ENCODE measurements at regions not wholly inside any gene's neighbourhood (a gene's known extent, or its start where the extent isn't known, plus 50 kb on each side); places are given as distances from the start of the nearest gene placed in this dataset.

DNA sequence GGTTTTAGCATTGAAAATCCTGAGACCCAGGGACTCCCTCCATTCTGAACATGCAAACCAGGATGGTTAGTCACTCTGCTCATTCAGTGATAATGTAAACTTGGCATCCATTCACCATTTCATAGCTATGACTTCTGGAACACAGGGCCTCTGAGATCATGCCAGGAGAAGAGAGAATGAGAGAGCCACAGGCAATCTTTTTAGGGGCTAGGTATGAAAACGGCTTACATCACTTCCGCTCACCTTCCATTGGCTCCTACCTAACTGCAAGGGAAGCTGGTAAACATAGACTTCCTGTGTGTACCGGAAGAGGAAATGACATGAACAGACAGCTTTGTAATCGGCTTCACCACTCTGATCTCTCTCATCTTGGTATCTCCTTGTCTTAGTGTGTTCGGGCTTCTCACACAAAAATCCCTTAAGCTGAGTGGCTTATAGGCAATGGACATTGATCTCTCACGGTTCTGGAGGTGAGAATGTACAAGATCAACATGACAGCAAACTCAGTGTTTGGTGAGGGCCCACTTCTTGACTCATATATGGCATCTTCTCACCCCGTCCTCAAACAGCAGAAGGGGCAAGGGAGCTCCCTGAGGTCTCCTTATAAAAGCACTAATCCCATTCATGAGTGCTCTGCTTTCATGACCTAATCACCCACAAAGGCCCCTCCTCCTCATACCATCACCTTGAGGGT is 465.9 kb upstream of the TBX3 start:
- H3K79me2 ChIP-seq (ENCODE audit: insufficient read depth), result no peaks in the 10 kb centered on the region
- H3K9me3 ChIP-seq, result no peaks in the 10 kb centered on the region
- H3K27ac ChIP-seq (ENCODE audit: low read depth in 2 of 2, low read length in 1 of 2), result peak overlapping the region in 1 of 2 experiments; percentile 61; a peak in 2 of 4 replicates
- ChIA-PET CTCF (no interaction called here), POLR2A (no interaction called here)
- H2AFZ ChIP-seq (ENCODE audit: low read depth), result peak overlapping the region; percentile 63; the same call in 1 of the 2 replicates
- DNase-seq, result no peak
- no peaks in the 10 kb centered on the region for H3K9me2 ChIP-seq
- H3K36me3 ChIP-seq (replicated peaks in 1 of 2; ENCODE audit: control insufficient read depth in 1 of 2, insufficient read depth in 2 of 2, low read length in 1 of 2), result no peaks in the 10 kb centered on the region
- H4K20me1 ChIP-seq (ENCODE audit: insufficient read depth), result no peaks in the 10 kb centered on the region
- 0 out of 2 replicates have a peak overlapping the region, but pooled peaks have one; percentile 6 for H3K4me2 ChIP-seq
- WGBS (ENCODE audit: low lambda C conversion rate), result 83% methylated on average over 7 of the region's 7 CpGs
- H3K4me3 ChIP-seq (ENCODE audit: low read depth in 2 of 2, low read length in 1 of 2), result no peak overlapping the region
- TF ChIP-seq TEAD4 (IDR thresholded peaks at IDR 0.05; ENCODE audit: borderline replicate concordance, insufficient read depth) (no peak), NRF1 (IDR thresholded peaks at IDR 0.05; ENCODE audit: low read depth, low read length) (no peak), EP300 (IDR thresholded peaks at IDR 0.05; ENCODE audit: borderline replicate concordance in 1 of 2, low read depth in 1 of 2, low read length in 1 of 2) (peak in 1 of 2 experiments; percentile 23; a peak in 1 of 4 replicates), GABPA (IDR thresholded peaks at IDR 0.05; ENCODE audit: low read depth) (peak; percentile 66), TCF12 (IDR thresholded peaks at IDR 0.05) (peak; percentile 35; the same call in 1 of the 2 replicates), FOSL2 (IDR thresholded peaks at IDR 0.05; ENCODE audit: borderline replicate concordance, low read depth) (peak; percentile 30; the same call in 1 of the 2 replicates), MXI1 (IDR thresholded peaks at IDR 0.05; ENCODE audit: low read depth, low read length) (no peak), NFIC (IDR thresholded peaks at IDR 0.05; ENCODE audit: borderline replicate concordance) (peak; percentile 73), JUND (IDR thresholded peaks at IDR 0.05) (no peak)
- TF ChIP-seq, protein P1, sequence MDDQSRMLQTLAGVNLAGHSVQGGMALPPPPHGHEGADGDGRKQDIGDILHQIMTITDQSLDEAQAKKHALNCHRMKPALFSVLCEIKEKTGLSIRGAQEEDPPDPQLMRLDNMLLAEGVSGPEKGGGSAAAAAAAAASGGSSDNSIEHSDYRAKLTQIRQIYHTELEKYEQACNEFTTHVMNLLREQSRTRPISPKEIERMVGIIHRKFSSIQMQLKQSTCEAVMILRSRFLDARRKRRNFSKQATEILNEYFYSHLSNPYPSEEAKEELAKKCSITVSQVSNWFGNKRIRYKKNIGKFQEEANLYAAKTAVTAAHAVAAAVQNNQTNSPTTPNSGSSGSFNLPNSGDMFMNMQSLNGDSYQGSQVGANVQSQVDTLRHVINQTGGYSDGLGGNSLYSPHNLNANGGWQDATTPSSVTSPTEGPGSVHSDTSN (IDR thresholded peaks at IDR 0.05), result 0 out of 2 replicates have a peak, but pooled peaks have one; percentile 9
- peaks cover 9% of the 10 kb centered on the region for H3F3A ChIP-seq (replicated peaks; ENCODE audit: insufficient read depth)
- no peak overlapping the region for H3K9ac ChIP-seq
- 0 out of 4 replicates have a peak, but pooled peaks cover 0 to 8% of the 10 kb centered on the region in 2 experiments for H3K4me1 ChIP-seq (ENCODE audit: control insufficient read depth in 1 of 2, insufficient read depth in 2 of 2, low read depth in 1 of 2, low read length in 1 of 2)
- no peaks in the 10 kb centered on the region for H3K27me3 ChIP-seq (ENCODE audit: insufficient read depth)

DNA sequence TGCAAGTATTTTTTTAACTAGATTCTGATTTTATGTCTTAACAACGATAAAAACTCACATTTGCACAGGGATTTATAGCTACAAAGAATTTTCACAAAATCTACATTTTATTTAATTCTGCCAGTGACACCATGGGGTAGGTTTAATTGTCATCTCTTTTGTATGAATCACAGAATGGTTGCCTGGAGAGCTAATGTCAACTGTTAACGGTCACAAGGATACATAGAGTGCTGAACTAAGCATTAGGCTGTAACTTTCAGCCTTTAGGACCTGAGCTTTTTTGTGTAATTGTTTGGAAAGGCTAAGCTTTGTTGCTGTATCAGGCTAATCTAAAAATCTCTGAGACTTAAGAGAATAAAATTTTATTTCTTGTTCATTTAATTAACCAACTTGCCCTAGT is 465.3 kb upstream of the TBX3 start:
- Histone ChIP-seq H3K4me1 (ENCODE audit: control insufficient read depth in 1 of 2, insufficient read depth in 2 of 2, low read depth in 1 of 2, low read length in 1 of 2) (0 out of 4 replicates have a peak, but pooled peaks cover 0 to 8% of the 10 kb centered on the region in 2 experiments), H3K9me2 (no peaks in the 10 kb centered on the region)

More for the DNA sequence above, 465.3 kb upstream of the TBX3 start:
- POLR2A ChIA-PET, result no interaction called here
- no peaks in the 10 kb centered on the region for H3K27me3 ChIP-seq (ENCODE audit: insufficient read depth)
- no peak overlapping the region for H3K9ac ChIP-seq
- H3K4me2 ChIP-seq, result no peak overlapping the region
- CTCF ChIA-PET, result no interaction called here
- H3F3A ChIP-seq (replicated peaks; ENCODE audit: insufficient read depth), result peaks cover 9% of the 10 kb centered on the region
- H3K79me2 ChIP-seq (ENCODE audit: insufficient read depth), result no peaks in the 10 kb centered on the region
- peak overlapping the region; percentile 63; the same call in 1 of the 2 replicates for H2AFZ ChIP-seq (ENCODE audit: low read depth)
- H3K9me3 ChIP-seq, result no peaks in the 10 kb centered on the region
- peak overlapping the region in 1 of 2 experiments; percentile 61; a peak in 2 of 4 replicates for H3K27ac ChIP-seq (ENCODE audit: low read depth in 2 of 2, low read length in 1 of 2)
- TF ChIP-seq EZH2phosphoT487 (IDR thresholded peaks at IDR 0.05; ENCODE audit: borderline replicate concordance, low read depth) (no peak), NRF1 (IDR thresholded peaks at IDR 0.05; ENCODE audit: low read depth, low read length) (no peak), RAD21 (IDR thresholded peaks at IDR 0.05; ENCODE audit: low read length) (no peak), TAF1 (IDR thresholded peaks at IDR 0.05; ENCODE audit: borderline replicate concordance, low read depth, low read length) (no peak)
- TF ChIP-seq, protein P2, sequence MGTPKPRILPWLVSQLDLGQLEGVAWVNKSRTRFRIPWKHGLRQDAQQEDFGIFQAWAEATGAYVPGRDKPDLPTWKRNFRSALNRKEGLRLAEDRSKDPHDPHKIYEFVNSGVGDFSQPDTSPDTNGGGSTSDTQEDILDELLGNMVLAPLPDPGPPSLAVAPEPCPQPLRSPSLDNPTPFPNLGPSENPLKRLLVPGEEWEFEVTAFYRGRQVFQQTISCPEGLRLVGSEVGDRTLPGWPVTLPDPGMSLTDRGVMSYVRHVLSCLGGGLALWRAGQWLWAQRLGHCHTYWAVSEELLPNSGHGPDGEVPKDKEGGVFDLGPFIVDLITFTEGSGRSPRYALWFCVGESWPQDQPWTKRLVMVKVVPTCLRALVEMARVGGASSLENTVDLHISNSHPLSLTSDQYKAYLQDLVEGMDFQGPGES (IDR thresholded peaks at IDR 0.05; ENCODE audit: low read depth, low read length), result no peak
- TF ChIP-seq, protein P3, sequence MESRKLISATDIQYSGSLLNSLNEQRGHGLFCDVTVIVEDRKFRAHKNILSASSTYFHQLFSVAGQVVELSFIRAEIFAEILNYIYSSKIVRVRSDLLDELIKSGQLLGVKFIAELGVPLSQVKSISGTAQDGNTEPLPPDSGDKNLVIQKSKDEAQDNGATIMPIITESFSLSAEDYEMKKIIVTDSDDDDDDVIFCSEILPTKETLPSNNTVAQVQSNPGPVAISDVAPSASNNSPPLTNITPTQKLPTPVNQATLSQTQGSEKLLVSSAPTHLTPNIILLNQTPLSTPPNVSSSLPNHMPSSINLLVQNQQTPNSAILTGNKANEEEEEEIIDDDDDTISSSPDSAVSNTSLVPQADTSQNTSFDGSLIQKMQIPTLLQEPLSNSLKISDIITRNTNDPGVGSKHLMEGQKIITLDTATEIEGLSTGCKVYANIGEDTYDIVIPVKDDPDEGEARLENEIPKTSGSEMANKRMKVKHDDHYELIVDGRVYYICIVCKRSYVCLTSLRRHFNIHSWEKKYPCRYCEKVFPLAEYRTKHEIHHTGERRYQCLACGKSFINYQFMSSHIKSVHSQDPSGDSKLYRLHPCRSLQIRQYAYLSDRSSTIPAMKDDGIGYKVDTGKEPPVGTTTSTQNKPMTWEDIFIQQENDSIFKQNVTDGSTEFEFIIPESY (IDR thresholded peaks at IDR 0.05; ENCODE audit: borderline replicate concordance, low read depth), result no peak
- TF ChIP-seq, protein P4, sequence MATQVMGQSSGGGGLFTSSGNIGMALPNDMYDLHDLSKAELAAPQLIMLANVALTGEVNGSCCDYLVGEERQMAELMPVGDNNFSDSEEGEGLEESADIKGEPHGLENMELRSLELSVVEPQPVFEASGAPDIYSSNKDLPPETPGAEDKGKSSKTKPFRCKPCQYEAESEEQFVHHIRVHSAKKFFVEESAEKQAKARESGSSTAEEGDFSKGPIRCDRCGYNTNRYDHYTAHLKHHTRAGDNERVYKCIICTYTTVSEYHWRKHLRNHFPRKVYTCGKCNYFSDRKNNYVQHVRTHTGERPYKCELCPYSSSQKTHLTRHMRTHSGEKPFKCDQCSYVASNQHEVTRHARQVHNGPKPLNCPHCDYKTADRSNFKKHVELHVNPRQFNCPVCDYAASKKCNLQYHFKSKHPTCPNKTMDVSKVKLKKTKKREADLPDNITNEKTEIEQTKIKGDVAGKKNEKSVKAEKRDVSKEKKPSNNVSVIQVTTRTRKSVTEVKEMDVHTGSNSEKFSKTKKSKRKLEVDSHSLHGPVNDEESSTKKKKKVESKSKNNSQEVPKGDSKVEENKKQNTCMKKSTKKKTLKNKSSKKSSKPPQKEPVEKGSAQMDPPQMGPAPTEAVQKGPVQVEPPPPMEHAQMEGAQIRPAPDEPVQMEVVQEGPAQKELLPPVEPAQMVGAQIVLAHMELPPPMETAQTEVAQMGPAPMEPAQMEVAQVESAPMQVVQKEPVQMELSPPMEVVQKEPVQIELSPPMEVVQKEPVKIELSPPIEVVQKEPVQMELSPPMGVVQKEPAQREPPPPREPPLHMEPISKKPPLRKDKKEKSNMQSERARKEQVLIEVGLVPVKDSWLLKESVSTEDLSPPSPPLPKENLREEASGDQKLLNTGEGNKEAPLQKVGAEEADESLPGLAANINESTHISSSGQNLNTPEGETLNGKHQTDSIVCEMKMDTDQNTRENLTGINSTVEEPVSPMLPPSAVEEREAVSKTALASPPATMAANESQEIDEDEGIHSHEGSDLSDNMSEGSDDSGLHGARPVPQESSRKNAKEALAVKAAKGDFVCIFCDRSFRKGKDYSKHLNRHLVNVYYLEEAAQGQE (IDR thresholded peaks at IDR 0.05; ENCODE audit: low read depth, low read length), result no peak
- no peak for DNase-seq
- H3K4me3 ChIP-seq (ENCODE audit: low read depth in 2 of 2, low read length in 1 of 2), result no peak overlapping the region
- no peaks in the 10 kb centered on the region for H3K36me3 ChIP-seq (replicated peaks in 1 of 2; ENCODE audit: control insufficient read depth in 1 of 2, insufficient read depth in 2 of 2, low read length in 1 of 2)
- WGBS (ENCODE audit: low lambda C conversion rate), result 90% methylated on average over 2 of the region's 2 CpGs
- no peaks in the 10 kb centered on the region for H4K20me1 ChIP-seq (ENCODE audit: insufficient read depth)

Data from SK-N-SH (cell line).